ENCODE measurements at regions not wholly inside any gene's neighbourhood (a gene's known extent, or its start where the extent isn't known, plus 50 kb on each side); places are given as distances from the start of the nearest gene placed in this dataset.

DNA sequence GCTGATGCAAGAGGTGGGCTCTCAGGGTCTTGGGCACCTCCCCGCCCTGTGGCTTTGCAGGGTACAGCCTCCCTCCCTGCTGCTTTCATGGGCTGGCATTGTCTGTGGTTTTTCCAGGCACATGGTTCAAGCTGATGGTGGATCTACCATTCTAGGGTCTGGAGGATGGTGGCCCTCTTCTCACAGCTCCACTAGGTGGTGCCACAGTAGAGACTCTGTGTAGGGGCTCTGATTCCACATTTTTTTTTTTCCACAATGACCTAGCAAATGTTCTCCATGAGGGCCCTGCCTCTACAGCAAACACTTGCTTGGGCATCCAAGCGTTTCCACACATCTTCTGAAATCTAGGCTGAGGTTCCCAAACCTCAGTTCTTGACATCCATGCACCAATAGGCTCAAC is 657.9 kb upstream of the CT83 start:
- ATAC-seq = no peak
- no peaks in the 10 kb centered on the region for H4K20me1 ChIP-seq (ENCODE audit: insufficient read depth)
- H3K9ac ChIP-seq (ENCODE audit: low read length) = no peak overlapping the region
- H3K36me3 ChIP-seq (ENCODE audit: control insufficient read depth in 1 of 2, insufficient read depth in 2 of 2, low read length in 2 of 2) = no peaks in the 10 kb centered on the region
- ChIA-PET CTCF (no interaction called here), RAD21 (ENCODE audit: low non-redundant PET in 1 of 2, low total read pairs in 2 of 2, uncharacterized antibody in 2 of 2, unreplicated experiment in 2 of 2) (no interaction called here), POLR2A (no interaction called here)
- BruUV-seq (replicated peaks) = no TSS peak
- no peaks in the 10 kb centered on the region for H3K9me3 ChIP-seq (ENCODE audit: control insufficient read depth in 1 of 2, insufficient read depth in 1 of 2, low read depth in 1 of 2, low read length in 2 of 2)
- no peak for DNase-seq (ENCODE audit: low read depth, low spot score)
- no peaks in the 10 kb centered on the region for H3K9me2 ChIP-seq (ENCODE audit: insufficient read depth)
- no peak overlapping the region for H3K4me2 ChIP-seq (ENCODE audit: low read length)
- no peaks in the 10 kb centered on the region for H3K4me1 ChIP-seq (ENCODE audit: control insufficient read depth in 1 of 2, insufficient read depth in 2 of 2, low read length in 2 of 2)
- TF ChIP-seq SP1 (IDR thresholded peaks at IDR 0.05; ENCODE audit: low read depth) (no peak), SRF (IDR thresholded peaks at IDR 0.05; ENCODE audit: low read depth) (no peak), EZH2phosphoT487 (IDR thresholded peaks at IDR 0.05; ENCODE audit: borderline replicate concordance) (no peak), CBX3 (IDR thresholded peaks at IDR 0.05; ENCODE audit: low read depth) (no peak), SIN3A (IDR thresholded peaks at IDR 0.05; ENCODE audit: low read depth) (no peak), TCF7L2 (IDR thresholded peaks at IDR 0.05; ENCODE audit: borderline replicate concordance, extremely low read depth, insufficient read depth, insufficient read length) (no peak), JUND (IDR thresholded peaks at IDR 0.05) (no peak)
- TF ChIP-seq, protein P1, sequence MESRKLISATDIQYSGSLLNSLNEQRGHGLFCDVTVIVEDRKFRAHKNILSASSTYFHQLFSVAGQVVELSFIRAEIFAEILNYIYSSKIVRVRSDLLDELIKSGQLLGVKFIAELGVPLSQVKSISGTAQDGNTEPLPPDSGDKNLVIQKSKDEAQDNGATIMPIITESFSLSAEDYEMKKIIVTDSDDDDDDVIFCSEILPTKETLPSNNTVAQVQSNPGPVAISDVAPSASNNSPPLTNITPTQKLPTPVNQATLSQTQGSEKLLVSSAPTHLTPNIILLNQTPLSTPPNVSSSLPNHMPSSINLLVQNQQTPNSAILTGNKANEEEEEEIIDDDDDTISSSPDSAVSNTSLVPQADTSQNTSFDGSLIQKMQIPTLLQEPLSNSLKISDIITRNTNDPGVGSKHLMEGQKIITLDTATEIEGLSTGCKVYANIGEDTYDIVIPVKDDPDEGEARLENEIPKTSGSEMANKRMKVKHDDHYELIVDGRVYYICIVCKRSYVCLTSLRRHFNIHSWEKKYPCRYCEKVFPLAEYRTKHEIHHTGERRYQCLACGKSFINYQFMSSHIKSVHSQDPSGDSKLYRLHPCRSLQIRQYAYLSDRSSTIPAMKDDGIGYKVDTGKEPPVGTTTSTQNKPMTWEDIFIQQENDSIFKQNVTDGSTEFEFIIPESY (IDR thresholded peaks at IDR 0.05; ENCODE audit: extremely low read depth, insufficient replicate concordance, low read length) = no peak
- no peak overlapping the region for H2AFZ ChIP-seq (ENCODE audit: low read depth, low read length, poor library complexity, severe bottlenecking)
- H3K79me2 ChIP-seq (ENCODE audit: insufficient read depth, low read length) = no peaks in the 10 kb centered on the region
- no peak overlapping the region for H3K4me3 ChIP-seq (replicated peaks in 1 of 2; ENCODE audit: low read depth in 1 of 2, low read length in 2 of 2)
- intact Hi-C loops (cut with micrococcal nuclease) = no loop called here
- no peaks in the 10 kb centered on the region for H3K27me3 ChIP-seq (ENCODE audit: insufficient read depth, low read length)
- H3K27ac ChIP-seq (ENCODE audit: low read depth, low read length) = no peak overlapping the region

DNA sequence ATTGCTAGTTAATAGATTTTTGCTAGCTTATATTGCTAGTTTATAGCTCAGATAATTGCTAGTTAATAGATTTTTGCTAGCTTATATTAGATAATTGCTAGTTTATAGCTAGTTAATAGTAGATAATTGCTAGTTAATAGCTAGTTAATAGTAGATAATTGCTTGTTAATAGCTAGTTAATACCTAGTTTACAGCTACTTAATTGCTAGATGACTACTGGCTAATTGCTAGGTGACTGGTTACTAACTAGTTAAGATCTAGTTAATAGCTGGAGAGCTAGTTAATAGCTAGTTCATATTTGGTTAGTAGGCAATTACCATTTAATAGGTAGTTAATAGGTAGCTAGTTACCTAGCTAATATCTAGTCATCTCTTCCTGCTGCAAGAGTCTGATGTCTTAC is 633.8 kb upstream of the CT83 start:
- H3K9me3 ChIP-seq (ENCODE audit: control insufficient read depth in 1 of 2, insufficient read depth in 1 of 2, low read depth in 1 of 2, low read length in 2 of 2) = no peaks in the 10 kb centered on the region
- no peak for DNase-seq (ENCODE audit: low read depth, low spot score)
- no peaks in the 10 kb centered on the region for H3K36me3 ChIP-seq (ENCODE audit: control insufficient read depth in 1 of 2, insufficient read depth in 2 of 2, low read length in 2 of 2)
- no peak overlapping the region for H2AFZ ChIP-seq (ENCODE audit: low read depth, low read length, poor library complexity, severe bottlenecking)
- H3K4me3 ChIP-seq (replicated peaks in 1 of 2; ENCODE audit: low read depth in 1 of 2, low read length in 2 of 2) = no peak overlapping the region
- intact Hi-C loops (cut with micrococcal nuclease) = no loop called here
- H3K79me2 ChIP-seq (ENCODE audit: insufficient read depth, low read length) = no peaks in the 10 kb centered on the region
- ChIA-PET RAD21 (ENCODE audit: low non-redundant PET in 1 of 2, low total read pairs in 2 of 2, uncharacterized antibody in 2 of 2, unreplicated experiment in 2 of 2) (no interaction called here), POLR2A (no interaction called here), CTCF (no interaction called here)
- H3K4me1 ChIP-seq (ENCODE audit: control insufficient read depth in 1 of 2, insufficient read depth in 2 of 2, low read length in 2 of 2) = no peaks in the 10 kb centered on the region
- H4K20me1 ChIP-seq (ENCODE audit: insufficient read depth) = no peaks in the 10 kb centered on the region
- no peaks in the 10 kb centered on the region for H3K9me2 ChIP-seq (ENCODE audit: insufficient read depth)
- no peak for TF ChIP-seq FOSL1 (IDR thresholded peaks at IDR 0.05; ENCODE audit: low read depth)
- TF ChIP-seq ELF1 (IDR thresholded peaks at IDR 0.05; ENCODE audit: borderline replicate concordance, low read depth) = no peak
- TF ChIP-seq, protein P2, sequence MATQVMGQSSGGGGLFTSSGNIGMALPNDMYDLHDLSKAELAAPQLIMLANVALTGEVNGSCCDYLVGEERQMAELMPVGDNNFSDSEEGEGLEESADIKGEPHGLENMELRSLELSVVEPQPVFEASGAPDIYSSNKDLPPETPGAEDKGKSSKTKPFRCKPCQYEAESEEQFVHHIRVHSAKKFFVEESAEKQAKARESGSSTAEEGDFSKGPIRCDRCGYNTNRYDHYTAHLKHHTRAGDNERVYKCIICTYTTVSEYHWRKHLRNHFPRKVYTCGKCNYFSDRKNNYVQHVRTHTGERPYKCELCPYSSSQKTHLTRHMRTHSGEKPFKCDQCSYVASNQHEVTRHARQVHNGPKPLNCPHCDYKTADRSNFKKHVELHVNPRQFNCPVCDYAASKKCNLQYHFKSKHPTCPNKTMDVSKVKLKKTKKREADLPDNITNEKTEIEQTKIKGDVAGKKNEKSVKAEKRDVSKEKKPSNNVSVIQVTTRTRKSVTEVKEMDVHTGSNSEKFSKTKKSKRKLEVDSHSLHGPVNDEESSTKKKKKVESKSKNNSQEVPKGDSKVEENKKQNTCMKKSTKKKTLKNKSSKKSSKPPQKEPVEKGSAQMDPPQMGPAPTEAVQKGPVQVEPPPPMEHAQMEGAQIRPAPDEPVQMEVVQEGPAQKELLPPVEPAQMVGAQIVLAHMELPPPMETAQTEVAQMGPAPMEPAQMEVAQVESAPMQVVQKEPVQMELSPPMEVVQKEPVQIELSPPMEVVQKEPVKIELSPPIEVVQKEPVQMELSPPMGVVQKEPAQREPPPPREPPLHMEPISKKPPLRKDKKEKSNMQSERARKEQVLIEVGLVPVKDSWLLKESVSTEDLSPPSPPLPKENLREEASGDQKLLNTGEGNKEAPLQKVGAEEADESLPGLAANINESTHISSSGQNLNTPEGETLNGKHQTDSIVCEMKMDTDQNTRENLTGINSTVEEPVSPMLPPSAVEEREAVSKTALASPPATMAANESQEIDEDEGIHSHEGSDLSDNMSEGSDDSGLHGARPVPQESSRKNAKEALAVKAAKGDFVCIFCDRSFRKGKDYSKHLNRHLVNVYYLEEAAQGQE (IDR thresholded peaks at IDR 0.05; ENCODE audit: low read depth) = no peak
- H3K4me2 ChIP-seq (ENCODE audit: low read length) = no peak overlapping the region
- H3K9ac ChIP-seq (ENCODE audit: low read length) = no peak overlapping the region
- H3K27me3 ChIP-seq (ENCODE audit: insufficient read depth, low read length) = no peaks in the 10 kb centered on the region
- ATAC-seq = no peak
- BruUV-seq (replicated peaks) = no TSS peak
- no peak overlapping the region for H3K27ac ChIP-seq (ENCODE audit: low read depth, low read length)

Measured in HCT116 (cell line).